ENCODE measurements at regions not wholly inside any gene's neighbourhood (a gene's known extent, or its start where the extent isn't known, plus 50 kb on each side); places are given as distances from the start of the nearest gene placed in this dataset.
"Not testable (repeated sequence)": the region's sequence is repeated elsewhere in the genome, so short reads cannot be mapped to it uniquely, and the experiment has no call there.

DNA sequence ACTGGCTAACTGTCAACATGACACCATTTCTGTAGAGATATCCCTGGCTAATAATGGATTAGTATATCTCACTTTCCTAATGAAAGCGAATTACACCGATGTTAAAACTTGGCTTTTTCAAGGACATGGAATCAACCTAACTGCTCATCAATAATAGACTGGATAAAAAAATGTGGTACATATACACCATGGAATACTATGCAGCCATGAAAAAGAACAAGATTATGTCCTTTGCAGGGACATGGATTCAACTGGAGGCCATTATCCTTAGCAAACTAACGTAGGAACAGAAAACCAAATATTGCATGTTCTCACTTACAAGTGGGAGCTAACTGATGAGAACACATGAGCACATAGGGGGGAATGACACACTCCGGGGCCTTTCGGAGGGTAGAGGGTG, 62.6 kb downstream of the ZIC1 start:
- no peak for DNase-seq (ENCODE audit: low spot score)

DNA sequence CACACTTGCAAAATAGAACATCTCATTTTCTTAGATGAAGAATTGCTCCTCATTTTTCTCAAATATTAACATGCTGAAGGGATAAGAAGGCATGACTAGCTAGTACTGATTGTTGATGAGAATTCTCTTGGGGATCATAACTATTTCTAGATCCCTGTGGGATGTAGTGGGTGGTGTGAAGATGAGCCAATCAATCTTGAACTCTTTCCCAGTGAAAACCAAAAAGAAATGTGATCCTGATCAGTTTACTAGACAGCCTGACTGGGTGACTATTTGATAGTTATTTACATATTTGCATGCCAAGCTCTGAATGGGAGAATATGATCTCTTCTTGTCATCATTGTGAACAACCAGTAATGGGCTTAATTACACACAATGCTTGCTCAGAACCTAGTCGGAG, 63.7 kb downstream of the ZIC1 start:
- DNase-seq (ENCODE audit: low spot score), result no peak

DNA sequence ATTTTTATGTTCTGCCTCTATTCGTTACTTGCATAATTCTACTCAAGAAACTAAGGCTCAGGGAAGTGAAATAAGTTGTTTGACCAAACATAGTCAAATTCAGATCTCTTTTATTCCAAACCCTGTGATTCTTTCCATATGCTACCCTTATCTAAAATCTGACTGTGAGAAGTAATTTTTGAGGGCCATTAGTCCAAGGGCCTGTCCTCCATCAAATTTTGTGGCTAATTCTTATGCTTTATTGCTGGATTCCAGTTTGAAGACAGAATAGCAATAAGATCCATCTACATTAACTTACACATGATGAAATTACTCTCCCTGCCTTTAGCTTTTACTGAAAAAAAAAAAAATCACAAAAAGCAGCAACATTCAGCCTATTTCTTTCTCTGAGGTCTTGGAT, 74.0 kb downstream of the ZIC1 start:
- no peak for DNase-seq (ENCODE audit: low spot score)

DNA sequence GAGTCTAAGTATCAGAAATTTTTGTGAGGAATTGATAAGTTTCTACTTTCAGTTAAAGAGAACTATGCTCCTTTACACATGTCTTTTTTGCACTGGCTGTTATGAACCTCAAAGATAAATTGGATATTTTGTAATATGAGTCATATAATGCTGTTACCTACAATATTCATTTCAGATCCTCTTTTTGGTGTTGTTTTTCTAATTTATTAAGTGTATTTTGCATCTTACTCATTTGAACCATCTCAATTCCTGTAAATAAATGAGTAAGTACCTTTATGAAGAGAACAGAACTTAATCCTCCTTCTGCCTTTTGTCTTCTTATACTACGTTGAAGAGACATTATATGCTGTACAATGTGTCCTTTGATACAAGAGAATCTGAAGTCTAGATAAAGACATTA, 74.4 kb downstream of the ZIC1 start:
- no peak for DNase-seq (ENCODE audit: low spot score)

- no peak for DNase-seq (ENCODE audit: low spot score)
Observed at GRCh38 chr3:147493065-147493464, 83.9 kb downstream of the ZIC1 start.

GRCh38 chr3:147493666-147494065, 84.5 kb downstream of the ZIC1 start:
- DNase-seq (ENCODE audit: low spot score), result no peak

DNA sequence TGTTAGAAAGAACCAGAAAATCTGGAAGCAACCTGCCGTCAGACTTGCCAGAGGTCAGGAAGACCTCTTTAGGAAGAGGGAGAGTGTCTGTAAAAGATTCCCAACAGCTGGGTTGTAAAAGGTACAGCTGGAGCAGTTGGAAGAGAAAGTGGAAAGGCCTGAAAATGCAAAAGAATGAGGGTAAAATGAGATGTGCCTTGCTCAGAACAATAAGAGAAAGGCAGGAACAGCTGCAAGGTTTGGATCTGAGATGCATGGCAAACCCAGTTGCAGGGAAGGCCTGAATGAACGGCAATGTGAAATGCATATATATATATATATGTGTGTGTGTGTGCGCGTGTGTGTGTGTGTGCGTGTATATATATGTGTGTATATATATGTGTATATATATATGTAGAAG, 88.1 kb downstream of the ZIC1 start:
- DNase-seq (ENCODE audit: low spot score), result no peak

DNA sequence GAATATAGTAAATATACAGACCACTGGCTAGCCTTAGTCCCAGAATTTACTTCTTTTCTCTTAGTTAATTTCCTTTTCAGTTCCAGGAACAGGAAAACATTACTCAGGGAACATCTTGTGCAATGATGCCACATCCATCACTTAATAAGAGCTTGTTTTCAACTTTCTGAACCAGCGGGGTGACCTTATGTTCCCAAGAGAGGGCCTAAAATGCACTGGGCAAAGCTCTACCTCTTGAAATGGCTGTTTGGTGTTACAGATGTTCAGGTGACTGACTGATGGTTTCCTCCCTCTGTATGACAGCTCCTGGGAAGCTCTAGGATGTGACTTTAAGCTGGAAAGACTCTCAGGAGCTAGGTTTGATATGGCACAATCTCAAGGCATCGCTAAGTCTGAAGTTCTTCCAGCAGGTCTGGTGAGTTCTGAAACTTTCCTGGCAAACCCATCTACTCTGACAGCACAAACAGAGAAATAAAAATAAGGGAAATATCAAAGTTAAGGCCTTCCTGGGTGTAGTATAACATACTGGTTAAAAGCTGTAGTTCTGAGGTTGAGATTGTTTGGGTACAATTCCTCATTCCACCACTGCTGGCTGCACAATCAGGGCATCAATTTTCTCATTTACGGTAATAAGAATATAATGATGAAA, 98.6 kb downstream of the ZIC1 start:
- DNase-seq (ENCODE audit: low spot score), result no peak

DNA sequence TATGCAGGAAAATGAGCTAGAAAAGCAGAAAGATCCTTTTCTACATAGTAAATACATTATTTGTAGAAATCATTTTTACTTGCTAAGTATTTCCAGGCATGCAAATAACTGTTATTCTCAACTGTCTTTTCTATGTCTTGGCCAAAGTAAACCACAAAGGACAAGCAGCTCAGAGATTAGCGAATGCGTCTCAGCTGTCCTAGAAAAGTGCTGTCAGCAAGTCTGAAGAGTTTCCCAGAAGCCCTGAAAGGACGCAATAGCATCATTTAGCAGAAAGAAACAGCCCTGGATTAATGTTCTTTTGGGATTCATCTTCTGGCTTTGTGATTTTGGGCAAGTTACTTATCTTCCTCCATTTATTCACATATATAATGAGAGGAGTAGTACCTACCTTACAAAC, 100.3 kb downstream of the ZIC1 start:
- DNase-seq (ENCODE audit: low spot score), result no peak

GRCh38 chr3:147513785-147514184, 104.6 kb downstream of the ZIC1 start:
- no peak for DNase-seq (ENCODE audit: low spot score)

GRCh38 chr3:147514366-147515160, 105.4 kb downstream of the ZIC1 start:
- DNase-seq (ENCODE audit: low spot score), result no peak

DNA sequence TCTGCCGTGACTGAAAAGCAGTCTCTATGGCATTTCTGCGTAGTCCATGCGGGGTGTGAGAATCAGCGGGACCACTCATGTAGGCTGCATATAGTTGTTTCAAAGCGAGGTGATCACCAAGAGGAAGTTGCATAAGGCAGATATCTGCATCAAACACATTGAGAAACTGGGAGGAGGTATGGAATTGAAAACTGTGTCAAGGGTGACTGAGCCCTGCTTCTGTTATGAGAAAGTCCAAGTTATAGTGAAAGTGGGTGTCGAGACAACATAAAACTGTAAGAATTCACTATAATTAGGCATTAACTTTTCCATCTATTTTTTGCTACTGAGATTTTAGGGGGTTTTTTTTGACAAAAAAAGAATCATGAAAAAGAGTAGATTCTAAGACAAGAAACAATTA, 109.3 kb downstream of the ZIC1 start:
- no peak for DNase-seq (ENCODE audit: low spot score)

DNA sequence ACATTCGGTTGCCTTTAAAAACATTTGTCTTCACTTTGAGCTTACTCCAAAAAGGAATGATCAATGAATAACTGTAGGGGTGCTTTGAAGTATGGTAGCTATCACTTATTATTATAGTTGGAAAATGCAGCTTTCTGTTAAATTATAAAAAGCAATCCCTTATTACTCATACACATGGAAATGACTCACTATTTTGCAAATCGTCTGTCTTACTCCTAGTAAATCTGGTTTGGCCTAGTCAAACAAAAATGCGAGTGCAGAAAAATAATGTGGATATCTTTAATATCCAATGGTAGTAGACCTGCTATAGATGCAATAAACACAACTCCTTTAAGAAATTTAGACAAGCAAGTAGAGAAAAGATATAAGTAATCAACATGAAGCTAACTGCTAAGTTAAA, 112.5 kb downstream of the ZIC1 start:
- DNase-seq (ENCODE audit: low spot score), result no peak

DNA sequence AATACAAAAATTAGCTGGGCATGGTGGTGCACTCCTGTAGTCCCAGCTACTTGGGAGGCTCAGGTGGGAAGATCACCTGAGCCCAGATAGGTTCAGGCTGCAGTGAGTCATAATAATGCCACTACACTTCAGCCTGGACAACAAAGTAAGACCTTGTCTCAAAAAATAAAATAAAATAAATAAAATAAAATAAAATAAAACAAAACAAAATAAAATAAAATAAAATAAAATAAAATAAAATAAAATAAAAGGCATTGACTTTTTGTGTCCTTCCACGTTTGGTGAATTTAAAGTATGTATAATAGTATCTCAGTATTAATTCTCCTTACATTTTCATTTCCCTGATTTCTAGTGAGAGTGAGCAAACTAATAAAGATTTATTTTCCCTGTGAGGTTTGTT, 113.6 kb downstream of the ZIC1 start:
- DNase-seq (ENCODE audit: low spot score), result not testable (repeated sequence)

- DNase-seq (ENCODE audit: low spot score), result no peak
Observed at GRCh38 chr3:147529551-147529950, 120.4 kb downstream of the ZIC1 start.

DNA sequence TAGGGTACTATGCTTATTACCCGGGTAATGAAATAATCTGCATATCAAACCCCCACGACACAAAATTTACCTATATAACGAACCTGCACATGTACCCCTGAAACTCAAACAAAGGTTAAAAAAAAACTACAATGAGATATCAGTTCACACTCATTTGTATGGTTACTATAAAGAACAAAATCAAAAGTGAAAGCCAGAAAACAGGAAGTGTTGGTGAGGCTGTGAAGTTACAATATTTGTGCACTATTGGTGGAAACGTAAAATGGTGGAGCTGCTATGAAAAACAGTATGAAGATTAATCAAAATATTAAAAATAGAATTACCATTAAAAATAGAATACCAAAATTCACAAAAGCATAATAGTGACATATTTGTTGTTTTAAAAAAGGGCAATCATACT, 128.9 kb downstream of the ZIC1 start:
- no peak for DNase-seq (ENCODE audit: low spot score)

DNA sequence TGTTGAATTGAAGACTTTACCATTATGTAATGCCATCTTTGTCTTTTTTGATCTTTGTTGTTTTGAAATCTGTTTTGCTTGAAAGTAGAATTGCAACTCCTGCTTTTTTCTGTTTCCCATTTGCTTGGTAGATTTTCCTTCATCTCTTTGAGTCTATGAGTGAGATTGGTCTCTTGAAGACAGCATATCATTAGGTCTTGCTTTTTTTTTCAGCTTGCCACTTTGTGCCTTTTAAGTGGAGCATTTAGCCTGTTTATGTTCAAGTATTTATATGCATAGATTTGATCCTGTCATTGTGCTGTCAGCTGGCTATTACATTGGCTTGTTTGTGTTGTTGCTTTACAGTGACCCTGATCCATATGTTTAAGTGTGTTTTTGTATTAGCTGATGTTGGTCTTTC, 131.8 kb downstream of the ZIC1 start:
- no peak for DNase-seq (ENCODE audit: low spot score)

DNA sequence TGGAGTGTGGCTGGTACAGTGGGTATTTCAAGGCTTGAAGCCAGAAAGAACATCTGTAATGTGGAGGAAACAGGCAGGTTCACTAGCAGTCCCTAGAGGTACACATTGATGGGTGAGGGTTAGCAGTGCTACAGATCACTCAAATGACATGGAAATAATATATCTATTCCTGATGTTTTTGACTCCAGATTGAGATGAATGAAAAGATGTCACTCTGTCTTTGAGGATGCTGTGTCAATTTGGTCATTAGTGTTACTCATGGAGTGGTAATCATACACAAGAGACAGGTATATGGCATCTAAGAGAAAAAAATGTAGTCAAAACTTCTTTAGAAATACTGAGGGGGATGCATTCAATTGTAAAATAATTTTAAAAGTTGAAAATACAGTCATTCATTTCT, 135.1 kb downstream of the ZIC1 start:
- DNase-seq (ENCODE audit: low spot score), result no peak

- DNase-seq (ENCODE audit: low spot score), result no peak
Observed at GRCh38 chr3:147551491-147551890, 142.3 kb downstream of the ZIC1 start.

GRCh38 chr3:147554332-147554731, 145.2 kb downstream of the ZIC1 start:
- no peak for DNase-seq (ENCODE audit: low spot score)

- no peak for DNase-seq (ENCODE audit: low spot score)
Observed at GRCh38 chr3:147572970-147573340, 163.8 kb downstream of the ZIC1 start.

GRCh38 chr3:147574621-147575020, 165.5 kb downstream of the ZIC1 start:
- no peak for DNase-seq (ENCODE audit: low spot score)

DNA sequence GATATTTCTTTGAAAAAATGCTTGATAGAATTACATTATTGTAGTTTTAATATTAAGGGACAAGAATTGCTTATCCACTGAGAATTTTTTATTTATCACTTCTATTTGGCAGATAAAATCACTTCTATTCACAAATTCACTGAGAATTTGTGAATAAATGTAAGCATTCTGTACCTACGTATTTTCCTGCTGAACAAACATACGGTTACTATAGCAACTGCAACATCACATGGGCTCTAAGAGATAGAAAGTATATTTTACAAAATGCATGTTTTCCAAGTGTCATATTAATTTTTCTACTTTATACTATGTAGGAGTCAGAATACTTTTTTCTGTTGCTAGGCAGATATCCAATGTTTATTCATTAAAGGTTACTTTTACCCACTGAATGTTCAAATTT, 166.2 kb downstream of the ZIC1 start:
- DNase-seq (ENCODE audit: low spot score), result no peak

DNA sequence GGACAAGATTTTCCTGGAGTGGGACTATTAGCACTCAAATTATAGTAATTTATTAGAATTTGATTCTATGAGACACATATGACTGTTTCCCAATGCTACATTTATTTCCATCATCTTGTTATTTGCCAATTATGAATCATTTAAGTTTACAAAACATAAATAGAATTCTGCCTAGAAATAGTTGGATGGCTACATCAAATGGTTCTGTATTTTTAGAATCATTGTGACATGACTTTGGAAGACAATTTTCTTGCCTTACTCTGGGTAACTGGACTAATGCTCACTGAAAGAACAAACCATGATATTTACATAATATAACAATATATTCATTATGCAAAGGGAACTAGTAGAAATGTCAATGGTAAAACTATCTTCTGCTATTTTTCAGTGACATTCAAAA, 173.5 kb downstream of the ZIC1 start:
- no peak for DNase-seq (ENCODE audit: low spot score)

Measured in ureter (tissue), 1 donor.